Lung (tissue), 11 donors: ENCODE measurements at regions not wholly inside any gene's neighbourhood (a gene's known extent, or its start where the extent isn't known, plus 50 kb on each side); places are given as distances from the start of the nearest gene placed in this dataset.
A peak's percentile ranks its signal among the peaks of the same experiment; 100 is the strongest.

Experiments
- ATAC-seq: fragments of 200-7000 bp; cut with Tn5 transposase; one replicate; pipeline ENCODE4 v1.9.1; 2020; ENCODE audit warnings: moderate number of reproducible peaks; ENCODE audit not compliant: insufficient read depth, low FRiP score
- DNase-seq, 3 donors: peaks; one replicate each; pipeline ENCODE4 v3.0.0-alpha.2; 2013 to 2017
- H3K27ac ChIP-seq, 2 donors: one replicate each; pipeline ENCODE4 v1.5.1; 2013; ENCODE audit warnings: mild to moderate bottlenecking in 2 of 2, moderate library complexity in 2 of 2, control low read depth in 1 of 2, inconsistent platforms in 1 of 2, low read depth in 1 of 2, low read length in 1 of 2
- H3K27me3 ChIP-seq, 3 donors: one replicate each; pipeline ENCODE4 v1.5.1; 2013; ENCODE audit warnings: low read length in 2 of 3; ENCODE audit not compliant: control insufficient read depth in 3 of 3, insufficient read depth in 3 of 3
- H3K36me3 ChIP-seq, 4 donors: one replicate each; pipeline ENCODE4 v1.5.1; 2013; ENCODE audit warnings: low read length in 4 of 4, mild to moderate bottlenecking in 1 of 4, moderate library complexity in 1 of 4; ENCODE audit not compliant: control insufficient read depth in 4 of 4, insufficient read depth in 4 of 4
- H3K4me1 ChIP-seq, 5 donors: one replicate each; pipeline ENCODE4 v1.5.1; 2013; ENCODE audit warnings: low read length in 5 of 5, mild to moderate bottlenecking in 2 of 5, moderate library complexity in 1 of 5; ENCODE audit not compliant: control insufficient read depth in 5 of 5, insufficient read depth in 5 of 5
- H3K4me3 ChIP-seq: one replicate; pipeline ENCODE4 v1.5.1; 2013; ENCODE audit warnings: mild to moderate bottlenecking, control low read depth, moderate library complexity
- H3K9ac ChIP-seq, 2 donors: one replicate each; pipeline ENCODE4 v1.5.1; 2013; ENCODE audit warnings: low read length in 2 of 2, control low read depth in 1 of 2; ENCODE audit not compliant: insufficient read depth in 1 of 2
- H3K9me3 ChIP-seq, 4 donors: one replicate each; pipeline ENCODE4 v1.5.1; 2013; ENCODE audit warnings: low read length in 3 of 4, mild to moderate bottlenecking in 1 of 4, moderate library complexity in 1 of 4; ENCODE audit not compliant: control insufficient read depth in 4 of 4, insufficient read depth in 3 of 4
- CTCF ChIP-seq: IDR thresholded peaks from 2 replicates; pipeline ENCODE4 v1.5.1; 2012; ENCODE audit warnings: mild to moderate bottlenecking; ENCODE audit errors: control extremely low read depth, extremely low read depth
- WGBS, 2 donors: extraction: QIAGEN DNeasy Blood & Tissue Kit; methylation state at CpG; one replicate each; pipeline ENCODE4 v1.1.7; 2013; 5-methylcytosine and 5-hydroxymethylcytosine counted together
- donor health status: control.
- donor health status: control.
- donor health status: Bipolar disorder and iron deficiency.
- donor health status: healthy.
- donor health status: DM: yes; HTN: yes; CAD: no.

GRCh38 chr10:28471652-28472050 is 61.3 kb upstream of the WAC start:
- WGBS, 2 donors, result 92 to 93% methylated on average over 6 of the region's 6 CpGs
- ATAC-seq (no peak), DNase-seq (no peak)
- Histone ChIP-seq H3K4me3 (no peak overlapping the region), H3K9me3 (no peaks in the 10 kb centered on the region), H3K9ac (no peak overlapping the region), H3K27ac (no peak overlapping the region), H3K36me3 (no peaks in the 10 kb centered on the region), H3K27me3 (no peaks in the 10 kb centered on the region), H3K4me1 (peaks cover 0 to 5% (median 0%) of the 10 kb centered on the region in 5 donors)
- TF ChIP-seq CTCF, result no peak

DNA sequence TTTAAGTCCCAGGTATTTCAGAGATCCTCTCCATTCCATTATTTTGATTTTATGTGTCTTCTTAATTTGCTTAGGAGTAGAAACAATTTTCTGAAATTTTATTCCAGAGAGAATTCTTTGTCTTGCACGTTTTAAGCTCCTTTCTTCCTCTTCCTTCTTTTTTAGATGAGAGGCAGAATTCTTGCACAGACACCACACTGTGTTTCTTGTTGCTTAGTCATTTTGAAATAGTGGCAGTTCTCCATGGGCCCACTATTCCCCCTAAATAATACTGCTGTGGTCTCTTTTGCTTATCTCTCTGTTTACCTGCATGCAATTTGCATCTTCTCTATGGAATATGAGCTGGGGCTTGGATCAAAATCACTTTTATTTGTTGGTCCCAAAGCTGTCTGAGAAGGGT is 54.3 kb upstream of the WAC start:
- 27 to 51% methylated on average over 1 of the region's 1 CpG for WGBS, 2 donors
- TF ChIP-seq CTCF, result no peak
- Histone ChIP-seq H3K27me3 (no peaks in the 10 kb centered on the region), H3K4me1 (peaks cover 0 to 6% (median 0%) of the 10 kb centered on the region in 5 donors), H3K36me3 (no peaks in the 10 kb centered on the region), H3K4me3 (no peak overlapping the region), H3K9me3 (peaks cover 0 to 2% (median 0%) of the 10 kb centered on the region in 4 donors), H3K27ac (no peak overlapping the region), H3K9ac (no peak overlapping the region)
- no peak for ATAC-seq
- DNase-seq, result no peak

- no peak overlapping the region for H3K4me3 ChIP-seq
- H3K4me1 ChIP-seq, result peaks cover 0 to 6% (median 0%) of the 10 kb centered on the region in 5 donors
- H3K36me3 ChIP-seq, result no peaks in the 10 kb centered on the region
- ATAC-seq (no peak), DNase-seq (peak; percentile 53 to 72 (median 53))
- H3K27me3 ChIP-seq, result no peaks in the 10 kb centered on the region
- peaks cover 0 to 2% (median 0%) of the 10 kb centered on the region in 4 donors for H3K9me3 ChIP-seq
- 29 to 42% methylated on average over 5 of the region's 5 CpGs for WGBS, 2 donors
- TF ChIP-seq CTCF, result no peak
- H3K9ac ChIP-seq, result no peak overlapping the region
- no peak overlapping the region for H3K27ac ChIP-seq
These were observed 53.5 kb upstream of the WAC start for GRCh38 chr10:28479425-28479865.
